CD4-positive, alpha-beta T cell treated with Interleukin-17A for 1 hour (primary cell): ENCODE measurements at regions not wholly inside any gene's neighbourhood (a gene's known extent, or its start where the extent isn't known, plus 50 kb on each side); places are given as distances from the start of the nearest gene placed in this dataset.

Experiments
- DNase-seq: peaks from one replicate; pipeline ENCODE4 v3.0.0-alpha.2; 2020

DNA sequence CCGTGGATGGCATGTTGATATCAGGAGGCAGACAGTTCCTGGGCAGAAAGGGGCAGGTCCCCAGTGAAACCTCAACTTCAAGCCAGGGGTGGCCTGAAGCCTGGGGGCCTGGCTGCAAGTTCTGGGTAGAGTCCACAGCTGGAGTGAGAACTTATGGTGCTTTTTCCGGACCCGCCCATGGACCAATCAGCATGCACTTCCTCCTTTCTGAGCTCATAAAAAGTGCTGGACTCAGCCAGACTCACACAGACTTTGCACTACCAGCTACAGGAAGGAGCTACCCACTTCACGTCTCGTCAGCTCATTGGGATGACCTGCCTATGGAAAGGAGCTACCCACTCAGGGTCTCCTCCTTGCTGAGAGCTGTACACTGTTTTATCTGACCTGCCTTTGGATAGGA, 183.1 kb upstream of the MC4R start:
- DNase-seq: no peak

DNA sequence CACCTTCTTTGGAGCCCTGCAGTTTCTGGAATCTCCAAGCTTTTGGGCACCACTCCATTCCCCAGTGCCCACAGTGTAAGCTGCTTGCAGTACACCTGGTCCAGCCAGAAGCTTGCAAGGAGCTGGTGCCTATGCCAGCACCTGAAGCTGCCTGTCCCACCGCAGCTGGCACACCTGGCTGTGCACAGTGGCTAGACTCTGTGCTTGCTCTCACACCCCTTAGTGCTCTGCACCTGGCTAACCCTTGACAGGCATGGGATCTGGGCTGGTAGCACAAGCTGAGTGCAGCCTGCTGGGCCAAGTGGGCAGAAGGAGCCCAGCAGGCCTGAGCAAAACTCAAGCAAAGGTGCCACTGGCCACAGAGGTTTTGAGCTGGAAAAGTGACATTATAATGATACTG, 183.8 kb upstream of the MC4R start:
- no peak for DNase-seq

DNA sequence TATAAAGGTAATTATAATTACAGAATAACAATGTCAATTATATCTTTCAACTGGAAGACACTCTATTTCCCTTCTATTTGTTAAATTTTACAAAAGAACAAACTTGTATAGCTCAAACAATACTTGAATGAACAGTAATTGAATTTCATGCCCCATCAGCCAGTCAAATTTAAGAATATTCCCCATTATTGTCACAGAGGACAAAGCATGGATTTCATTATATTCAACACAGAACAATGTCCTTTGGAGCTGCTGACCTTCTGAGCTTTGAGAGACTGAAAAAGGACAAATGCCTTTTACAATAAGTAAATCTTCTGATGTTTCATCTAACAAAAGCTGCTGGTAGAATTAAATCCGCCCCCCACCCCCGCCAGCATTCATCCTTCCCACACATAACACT, 187.5 kb upstream of the MC4R start:
- no peak for DNase-seq

DNA sequence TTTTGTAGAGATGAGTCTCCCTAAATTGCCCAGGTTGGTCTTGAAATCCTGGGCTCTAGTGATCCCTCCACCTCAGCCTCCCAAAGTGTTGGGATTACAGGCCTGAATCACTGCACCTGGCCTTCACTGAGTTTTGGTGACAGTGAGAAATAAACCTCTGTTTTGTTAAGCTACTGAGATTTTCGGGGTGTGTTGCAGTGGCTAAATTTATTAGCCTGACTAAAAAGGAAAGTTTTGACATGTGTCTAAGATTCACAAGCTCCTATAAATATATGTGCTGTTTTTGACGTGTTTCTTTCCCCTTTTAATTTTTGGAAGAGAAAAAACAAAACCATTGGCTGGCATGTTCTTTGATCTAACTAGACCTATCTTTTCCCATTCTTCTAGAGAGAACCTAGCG, 190.5 kb upstream of the MC4R start:
- no peak for DNase-seq

DNA sequence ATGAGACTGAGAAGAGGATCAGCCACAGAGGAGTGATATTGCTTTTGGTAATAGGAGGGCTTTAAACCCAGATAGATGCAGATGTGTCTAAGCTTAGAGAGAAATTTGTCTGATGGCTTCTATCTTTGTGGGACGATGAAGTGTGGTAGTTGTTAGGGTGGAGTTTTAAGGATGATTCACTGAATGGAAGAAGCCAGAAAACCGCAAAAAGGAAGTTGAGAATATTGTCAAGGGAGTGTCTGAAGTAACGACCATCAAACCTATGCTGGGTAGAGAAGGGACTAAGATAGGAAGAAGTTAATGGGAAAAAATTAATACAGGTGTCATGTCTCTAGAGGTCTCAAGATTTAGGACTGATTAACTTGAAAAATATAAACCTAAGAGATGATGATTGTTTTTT, 195.6 kb upstream of the MC4R start:
- DNase-seq: no peak

DNA sequence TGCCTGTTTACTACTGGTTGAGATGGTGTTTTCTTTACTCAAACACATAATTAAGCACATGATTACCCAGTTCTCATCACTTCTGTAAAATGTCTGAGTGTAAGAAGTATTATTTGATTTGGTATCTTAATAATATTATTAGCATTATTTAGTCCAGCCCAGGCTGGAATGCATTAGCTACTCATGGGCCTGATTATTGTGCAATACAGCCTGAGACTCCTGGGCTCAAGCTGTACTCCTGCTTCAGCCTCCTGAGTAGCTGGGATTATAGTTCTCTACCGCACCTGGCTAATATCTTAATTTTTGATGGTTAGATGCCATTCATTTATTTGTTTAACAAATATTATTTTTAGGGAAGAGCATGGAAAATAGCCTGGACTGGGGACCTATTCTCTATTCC, 197.6 kb upstream of the MC4R start:
- no peak for DNase-seq

DNA sequence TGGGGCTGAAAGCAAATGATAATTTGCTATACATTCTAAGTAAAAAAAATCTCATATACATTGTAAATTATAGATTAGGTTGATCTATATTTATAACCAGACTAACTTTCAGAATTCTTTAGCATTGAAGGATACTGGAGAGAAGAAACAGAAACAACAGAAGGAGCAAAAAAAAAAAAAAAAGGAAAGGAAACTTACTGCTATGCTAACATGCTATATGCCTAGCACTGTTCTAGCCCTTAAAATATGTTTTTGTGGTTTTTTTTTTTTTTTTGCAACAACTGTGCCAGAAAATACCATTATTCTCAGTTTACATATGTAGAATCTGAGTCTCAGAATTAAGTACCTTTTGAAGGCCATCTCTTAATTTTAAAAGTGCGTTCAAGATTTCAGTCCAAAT, 204.9 kb upstream of the MC4R start:
- DNase-seq: no peak

DNA sequence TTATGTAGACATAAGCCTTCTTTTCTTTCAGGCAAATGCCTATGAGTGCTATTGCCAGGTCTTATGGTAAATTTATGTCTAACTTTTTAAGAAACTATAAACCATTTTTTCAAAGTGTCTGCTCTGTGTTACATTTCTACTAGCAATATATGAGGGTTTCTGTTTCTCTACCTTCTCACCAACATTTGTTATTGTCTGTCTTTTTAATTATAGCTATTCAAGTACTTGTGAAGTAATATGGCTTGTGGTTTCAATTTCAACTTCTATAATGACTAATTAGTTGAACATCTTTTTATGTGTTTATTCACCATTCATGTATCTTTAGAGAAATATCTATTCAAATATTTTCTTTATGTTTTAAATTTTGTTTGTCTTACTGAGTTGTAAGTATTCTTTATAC, 213.1 kb upstream of the MC4R start:
- DNase-seq: no peak

DNA sequence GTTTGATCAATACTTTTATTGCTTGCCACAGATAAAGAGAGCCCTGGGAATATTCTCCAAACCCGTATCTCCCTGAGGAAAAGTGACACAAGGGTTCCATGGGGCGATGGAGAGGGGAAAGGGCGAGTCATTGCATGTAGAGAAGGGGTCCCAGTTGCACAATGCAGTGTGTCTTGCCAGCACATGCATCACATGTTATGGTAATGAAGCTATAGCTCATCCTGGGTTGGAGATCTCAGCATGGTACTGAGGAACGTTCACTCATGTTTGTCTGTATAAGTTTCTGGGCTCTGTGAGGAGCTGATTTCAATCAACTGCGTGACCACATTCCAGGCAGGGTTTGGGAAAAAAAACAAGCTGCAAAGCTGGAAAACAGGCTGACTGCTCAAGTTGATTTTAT, 220.7 kb upstream of the MC4R start:
- no peak for DNase-seq

DNA sequence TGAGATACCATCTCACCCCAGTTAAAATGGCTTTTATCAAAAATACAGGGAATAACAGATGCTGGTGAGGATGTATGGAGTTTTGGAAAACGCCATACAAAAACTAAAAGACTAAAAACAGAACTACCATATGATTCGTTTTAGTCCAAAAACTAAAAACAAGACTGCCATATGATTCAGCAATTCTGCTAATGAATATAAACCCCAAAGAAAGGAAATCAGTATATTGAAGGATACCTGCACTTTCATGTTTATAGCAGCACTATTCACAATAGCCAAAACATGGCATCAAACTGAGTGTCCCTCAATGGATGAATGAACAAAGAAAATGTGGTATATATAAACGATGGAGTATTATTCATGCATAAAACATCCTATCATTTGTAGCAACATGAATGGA, 224.4 kb upstream of the MC4R start:
- DNase-seq: no peak

DNA sequence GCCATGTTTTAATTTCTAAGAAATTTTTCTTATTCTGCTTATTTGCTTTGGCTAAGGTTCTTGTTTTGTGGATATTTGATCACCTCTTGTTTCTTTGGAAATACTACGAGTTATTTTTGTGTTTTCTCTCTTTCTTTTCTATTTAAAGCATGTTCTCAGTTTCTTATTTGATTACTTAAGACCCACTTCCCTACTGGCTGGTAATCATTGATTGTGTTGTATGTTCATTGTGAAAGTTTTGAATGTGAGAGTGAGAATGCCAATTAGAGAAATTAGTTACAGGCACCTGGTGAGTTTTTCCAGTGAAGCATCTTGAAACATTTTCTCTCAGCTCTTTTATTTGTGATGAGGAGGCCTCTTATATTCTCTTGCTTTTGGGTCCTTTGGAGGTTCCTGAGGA, 226.7 kb upstream of the MC4R start:
- no peak for DNase-seq

DNA sequence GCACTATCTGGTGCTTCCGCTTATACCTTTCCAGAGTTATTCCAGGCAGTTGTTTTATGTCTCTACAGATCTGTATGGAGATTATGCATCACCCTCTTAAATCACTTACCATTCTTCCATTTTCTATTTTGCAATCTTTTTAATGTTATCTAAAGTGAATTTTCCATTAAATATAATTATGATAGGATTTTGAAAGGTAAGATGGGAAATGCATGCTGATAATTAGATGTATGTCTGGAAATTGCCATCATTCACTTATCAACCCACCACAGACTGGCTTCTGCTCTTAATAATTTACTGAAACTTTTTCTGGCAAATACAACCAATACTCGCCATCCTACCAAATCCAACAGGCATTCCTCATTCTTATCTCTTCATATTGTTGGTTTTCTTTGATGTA, 227.4 kb upstream of the MC4R start:
- no peak for DNase-seq

DNA sequence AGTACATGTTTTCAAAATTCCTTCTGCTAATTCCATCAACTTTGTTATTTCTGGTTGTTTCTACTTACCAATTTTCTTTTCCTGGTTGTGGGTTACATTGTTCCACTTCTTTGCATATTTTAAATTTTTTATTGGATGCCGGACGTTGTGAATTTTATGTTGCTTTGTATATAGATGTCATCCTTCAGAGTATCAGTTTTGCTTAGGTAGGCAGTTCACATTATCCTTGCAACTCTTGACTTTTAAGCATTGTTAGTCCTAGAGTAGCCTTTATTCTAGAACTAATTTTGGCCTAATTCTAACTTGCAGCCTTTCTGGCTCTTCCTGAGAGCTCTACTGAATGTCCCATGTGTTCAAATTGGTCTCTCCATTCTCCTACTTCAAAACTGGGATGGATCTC, 228.7 kb upstream of the MC4R start:
- no peak for DNase-seq

DNA sequence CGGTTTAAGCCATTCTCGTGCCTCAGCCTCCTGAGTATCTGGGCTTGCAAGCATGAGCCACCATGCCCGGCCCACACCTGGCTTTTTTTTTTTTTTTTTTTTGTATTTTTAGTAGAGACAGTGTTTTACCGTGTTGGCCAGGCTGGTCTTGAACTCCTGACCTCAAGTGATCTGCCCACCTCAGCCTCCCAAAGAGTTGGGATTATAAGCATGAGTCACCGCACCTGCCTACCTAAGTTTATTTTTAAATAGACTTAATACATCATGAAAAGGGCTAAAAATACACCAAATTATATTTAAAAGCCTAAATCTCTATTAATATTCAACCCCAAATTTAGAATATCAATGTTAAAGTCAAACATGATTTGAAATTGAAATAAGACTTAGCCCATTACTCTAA, 250.8 kb upstream of the MC4R start:
- no peak for DNase-seq

DNA sequence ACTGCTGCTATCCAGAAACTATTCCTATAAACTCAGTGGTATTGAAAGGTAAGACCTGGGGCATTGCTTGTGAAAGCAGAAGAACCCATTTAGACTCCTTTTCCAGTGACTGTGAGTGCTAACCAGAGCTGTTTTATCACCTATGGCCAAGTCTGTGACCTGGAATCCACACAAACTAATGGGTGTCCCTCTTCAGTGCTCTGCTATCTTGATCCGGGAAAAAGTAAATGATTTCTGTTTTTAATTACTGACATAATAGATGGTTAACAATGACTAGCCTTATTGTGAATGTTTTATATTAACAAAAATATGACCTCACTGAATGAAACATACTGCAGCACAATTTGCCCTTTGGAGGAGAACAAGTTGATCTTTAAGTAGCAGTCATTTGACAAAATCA, 251.6 kb upstream of the MC4R start:
- DNase-seq: no peak

DNA sequence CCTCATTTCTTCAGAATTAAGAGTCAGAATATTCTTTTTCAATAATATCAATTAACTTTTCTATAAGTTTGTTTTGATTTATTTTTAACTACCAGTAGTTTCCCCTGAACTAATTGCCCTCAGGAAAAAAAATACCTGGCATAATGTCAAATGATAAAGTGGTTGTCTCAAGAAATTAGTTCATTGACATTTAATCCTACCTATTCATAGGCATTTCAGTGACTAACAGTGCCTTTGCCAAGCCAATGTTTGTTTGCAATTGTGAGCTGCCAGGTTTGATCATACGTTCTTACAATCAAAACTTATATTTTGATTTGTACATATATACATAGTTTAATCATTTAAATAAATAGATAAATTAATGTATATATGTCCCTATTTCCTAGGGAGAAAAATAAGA, 267.3 kb upstream of the MC4R start:
- DNase-seq: no peak

DNA sequence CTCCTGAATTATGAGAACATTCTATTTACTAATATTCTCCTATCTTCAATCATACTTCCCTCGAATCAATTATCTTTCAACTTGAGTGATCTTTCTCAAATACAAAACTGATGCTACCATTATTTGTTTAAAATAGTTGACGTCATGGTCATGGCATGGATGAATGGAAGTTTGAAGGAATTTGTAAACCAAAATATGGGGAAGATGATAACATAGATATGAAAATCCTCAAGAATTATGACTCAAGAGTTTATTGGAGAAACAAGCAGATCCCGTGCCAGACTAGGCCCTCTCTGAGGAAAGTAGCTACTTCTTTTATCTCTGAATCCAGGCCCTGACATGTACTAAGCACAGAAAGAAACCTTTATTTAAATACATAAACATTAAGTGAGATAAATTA, 270.4 kb upstream of the MC4R start:
- DNase-seq: no peak

DNA sequence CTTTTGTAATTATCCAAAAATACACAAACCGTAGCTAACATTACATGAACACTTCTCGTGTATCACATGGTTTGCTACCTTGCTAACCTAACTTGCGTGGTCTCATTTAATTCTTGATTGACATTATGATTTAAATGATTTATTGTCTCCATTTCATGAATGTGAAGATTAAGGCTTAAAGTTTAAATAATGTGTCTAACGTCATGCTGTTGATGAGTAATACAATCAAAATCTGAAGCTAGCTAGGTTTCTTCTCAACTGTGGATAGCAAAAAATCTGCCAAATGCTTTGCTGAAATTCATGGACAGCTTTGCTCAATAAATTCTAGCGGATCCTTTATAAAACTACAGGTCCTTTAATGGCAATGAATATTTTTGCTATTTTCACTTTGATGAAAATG, 274.1 kb upstream of the MC4R start:
- DNase-seq: no peak

DNA sequence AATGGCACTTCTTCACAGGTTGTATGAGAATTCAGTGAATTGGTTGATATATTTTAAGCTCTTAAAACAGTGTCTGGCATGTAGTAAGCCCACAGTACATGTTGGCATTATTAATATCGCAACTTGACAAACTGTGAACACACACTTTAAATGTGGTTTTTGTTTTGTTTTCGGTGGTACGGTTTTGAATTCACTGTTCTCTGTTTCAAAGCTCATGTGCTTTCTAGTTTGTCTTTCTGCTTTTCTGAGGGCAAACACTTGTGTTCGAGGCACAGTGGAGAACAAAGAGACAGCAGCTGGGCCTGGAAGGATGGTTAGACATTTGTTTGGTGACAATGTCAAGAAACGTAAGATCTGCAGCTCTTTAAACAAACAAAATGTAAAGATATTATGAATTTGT, 276.5 kb upstream of the MC4R start:
- DNase-seq: no peak

DNA sequence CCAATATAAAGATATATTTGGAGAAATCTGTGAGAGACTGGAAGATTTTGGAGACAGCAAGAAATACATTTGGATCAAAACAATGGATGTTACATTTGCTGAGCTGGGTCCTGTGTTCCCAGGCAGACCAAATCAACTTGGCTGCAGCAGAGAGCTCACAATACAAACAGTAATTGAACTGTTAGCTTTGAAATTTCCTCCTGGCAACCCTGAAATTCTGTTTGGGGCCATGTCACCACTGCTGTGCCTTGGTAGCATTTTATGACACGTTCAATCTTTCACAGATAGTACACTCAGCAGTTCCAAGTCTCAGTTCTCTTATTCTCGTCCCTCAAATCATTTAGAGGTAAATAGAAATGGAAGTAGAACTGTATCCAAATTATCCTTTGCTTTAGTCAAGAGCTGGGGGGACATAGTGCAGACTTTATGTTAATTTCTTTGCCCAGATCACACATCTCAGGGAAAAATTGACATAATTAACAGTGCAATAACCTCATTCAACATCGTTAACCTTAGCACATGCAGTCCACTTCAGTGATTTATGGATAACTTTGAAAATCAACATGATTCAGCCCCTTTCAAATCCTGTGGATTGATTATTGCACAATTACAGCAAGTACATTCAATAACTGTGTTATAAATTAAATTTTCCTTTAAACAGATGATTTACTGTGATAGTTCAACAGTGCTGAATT, 277.4 kb upstream of the MC4R start:
- no peak for DNase-seq

DNA sequence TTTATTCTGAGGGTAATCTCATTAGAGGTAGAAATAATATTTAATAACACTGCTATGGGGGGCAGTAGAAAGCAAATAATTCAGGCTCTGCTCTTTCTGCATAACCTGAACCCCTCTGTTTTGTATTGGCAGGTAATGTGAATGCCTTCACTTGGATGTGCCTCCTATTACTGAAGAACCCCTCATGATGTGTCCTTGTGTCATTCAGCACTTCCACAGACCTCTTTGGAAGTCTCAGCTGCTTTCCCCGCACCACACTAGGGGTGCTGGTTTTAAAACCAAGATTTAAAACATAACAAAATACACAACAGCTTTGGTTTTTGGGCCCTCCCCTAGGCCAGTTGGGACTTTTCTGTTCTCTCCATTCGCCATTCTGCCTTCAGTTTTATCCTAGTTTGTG, 281.7 kb upstream of the MC4R start:
- DNase-seq: no peak

DNA sequence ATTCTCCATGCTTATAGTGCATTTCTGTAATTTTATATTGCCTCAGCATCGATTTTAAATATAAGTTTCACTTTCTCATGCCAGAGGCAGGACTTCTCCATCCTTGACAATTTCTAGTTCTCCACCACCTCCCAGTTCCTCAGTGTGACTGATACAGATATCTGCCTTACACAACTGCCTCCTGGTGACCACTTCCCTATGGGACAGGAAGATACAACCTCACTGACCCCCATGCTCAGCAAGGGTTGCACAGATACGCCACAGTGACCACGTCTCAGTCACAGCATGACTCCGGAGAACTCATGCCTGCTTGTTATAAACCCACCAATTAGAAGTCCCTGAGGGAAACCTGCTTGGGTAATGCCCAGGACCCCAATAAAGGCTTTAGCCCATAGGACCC, 284.0 kb upstream of the MC4R start:
- DNase-seq: no peak

DNA sequence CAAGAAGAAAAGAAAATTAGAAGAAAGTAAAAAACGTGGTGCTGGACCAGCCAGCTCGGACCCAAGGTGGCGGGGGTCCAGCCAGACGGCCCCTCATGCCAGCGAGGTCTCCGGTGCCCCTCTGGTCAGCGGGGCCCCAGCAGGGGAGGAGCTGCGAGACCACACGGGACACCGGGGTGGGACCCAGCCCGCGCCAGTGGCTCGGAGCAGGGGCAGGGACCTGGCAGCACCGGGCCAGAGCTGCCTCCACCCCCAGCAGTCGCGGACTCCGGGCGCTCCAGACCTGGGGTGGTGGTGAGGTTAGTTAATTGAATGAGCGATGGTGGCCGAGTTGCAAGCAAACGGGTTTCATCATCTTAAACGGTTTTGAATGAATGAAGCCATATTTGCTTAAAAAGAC, 289.9 kb upstream of the MC4R start:
- DNase-seq: no peak

DNA sequence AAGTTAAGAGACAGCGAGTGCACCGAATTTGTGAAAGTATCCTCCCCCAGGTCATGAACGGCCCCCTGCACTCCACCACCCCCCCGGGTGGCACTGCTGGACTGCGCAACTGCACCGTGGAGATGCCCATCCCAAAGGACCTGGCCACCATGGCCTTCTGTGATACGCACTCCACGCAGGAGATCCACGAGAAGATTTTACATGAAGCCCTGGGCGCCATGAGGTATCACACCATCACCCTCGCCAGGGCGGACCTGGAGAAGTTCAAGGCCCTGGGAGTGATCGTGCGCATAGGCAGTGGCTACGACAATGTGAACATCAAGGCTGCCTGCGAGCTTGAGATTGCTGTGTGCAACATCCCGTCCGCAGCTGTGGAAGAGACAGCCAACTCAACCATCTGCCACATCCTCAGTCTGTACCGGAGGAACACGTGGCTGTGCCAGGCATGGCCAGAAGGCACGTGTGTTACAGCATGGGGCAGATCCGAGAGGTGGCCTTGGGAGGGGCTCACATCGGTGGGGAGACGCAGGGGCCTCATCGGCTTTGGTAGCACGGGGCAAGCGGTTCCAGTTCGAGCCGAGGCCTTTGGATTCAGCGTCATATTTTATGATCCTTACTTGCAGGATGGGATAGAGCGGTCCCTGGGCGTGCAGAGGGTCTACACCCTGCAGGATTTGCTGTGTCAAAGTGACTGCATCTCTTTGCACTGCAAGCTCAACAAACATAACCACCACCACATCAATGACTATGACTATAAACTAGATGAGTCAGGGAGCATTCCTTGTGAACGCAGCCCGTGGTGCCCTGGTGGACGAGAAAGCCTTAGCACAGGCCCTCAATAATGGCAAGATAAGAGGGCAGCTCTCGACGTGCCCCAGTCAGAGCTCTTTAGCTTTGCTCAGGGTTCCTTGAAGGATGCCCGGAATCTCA, 290.8 kb upstream of the MC4R start:
- DNase-seq: no peak

DNA sequence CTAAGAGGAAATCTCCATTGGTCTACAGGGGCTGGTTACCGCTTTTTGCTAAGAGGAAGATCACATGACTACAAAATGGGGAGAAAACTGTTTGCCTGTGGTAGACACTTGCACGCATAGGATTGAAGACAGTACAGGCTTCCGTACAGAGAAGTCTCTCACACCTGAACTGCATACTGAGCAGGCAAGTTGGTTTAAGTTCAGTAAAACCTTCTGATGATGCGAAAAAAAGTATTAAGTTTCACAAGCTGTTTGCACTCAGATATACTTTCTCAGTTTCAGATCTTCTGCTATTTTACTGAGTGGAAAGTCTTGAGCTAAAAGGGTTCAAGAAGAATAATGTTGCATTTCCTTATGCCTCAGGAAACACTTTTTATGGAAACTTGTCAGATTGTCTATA, 292.2 kb upstream of the MC4R start:
- no peak for DNase-seq
